ENCODE measurements at regions not wholly inside any gene's neighbourhood (a gene's known extent, or its start where the extent isn't known, plus 50 kb on each side); places are given as distances from the start of the nearest gene placed in this dataset.
A peak's percentile ranks its signal among the peaks of the same experiment; 100 is the strongest.

DNA sequence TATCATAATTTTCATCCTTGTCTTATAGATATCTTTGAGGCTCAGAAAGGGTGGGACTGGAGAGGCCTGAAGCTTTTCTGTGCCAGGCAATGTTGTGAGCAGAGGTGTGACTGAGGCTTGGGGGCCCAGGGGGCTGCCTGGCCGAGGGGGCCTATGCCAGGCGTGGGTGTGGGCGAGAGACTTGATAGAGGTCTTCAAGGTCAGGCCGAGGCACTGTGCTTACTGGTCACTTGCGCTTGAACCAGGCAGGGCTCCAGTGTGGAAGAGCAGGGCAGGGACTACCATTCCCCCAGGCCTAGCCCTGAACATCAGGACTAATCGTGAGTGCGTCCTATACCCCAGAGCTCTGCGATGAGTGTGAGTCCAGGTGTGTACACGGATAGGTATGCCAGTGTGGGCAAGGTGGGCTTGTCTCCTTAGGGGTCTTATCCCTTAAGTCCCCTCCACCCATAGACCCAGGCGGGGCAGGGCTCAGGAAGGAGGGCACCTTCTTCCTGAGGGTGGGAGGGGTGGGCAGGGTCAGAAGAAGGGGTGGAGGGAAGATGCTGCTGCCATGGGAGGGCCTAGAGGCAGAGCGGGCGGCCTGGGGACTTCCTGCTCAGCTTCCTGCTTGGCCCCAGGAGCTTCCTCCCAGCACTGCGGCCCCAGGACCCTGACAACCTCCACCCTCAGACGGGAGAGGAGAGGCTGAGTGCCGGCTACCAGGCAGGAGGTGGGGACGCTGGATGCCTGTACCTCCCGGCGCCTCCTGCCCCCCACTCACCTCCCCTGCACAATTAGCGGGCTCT is 84.7 kb downstream of the LINGO1 start:
- H3K4me1 Mint-ChIP-seq (ENCODE audit: low read depth), result peaks cover under 1% of the 10 kb centered on the region
- DNase-seq (ENCODE audit: low spot score), result no peak
- peaks cover 12% of the 10 kb centered on the region for H3K27me3 Mint-ChIP-seq (ENCODE audit: insufficient read depth)
- intact Hi-C loops (cut with micrococcal nuclease), result no loop called here
- no peak overlapping the region for H3K27ac Mint-ChIP-seq
- no peaks in the 10 kb centered on the region for H3K9me3 Mint-ChIP-seq
- H3K4me3 Mint-ChIP-seq, result no peak overlapping the region
- no peaks in the 10 kb centered on the region for H3K36me3 Mint-ChIP-seq (ENCODE audit: low read depth)

DNA sequence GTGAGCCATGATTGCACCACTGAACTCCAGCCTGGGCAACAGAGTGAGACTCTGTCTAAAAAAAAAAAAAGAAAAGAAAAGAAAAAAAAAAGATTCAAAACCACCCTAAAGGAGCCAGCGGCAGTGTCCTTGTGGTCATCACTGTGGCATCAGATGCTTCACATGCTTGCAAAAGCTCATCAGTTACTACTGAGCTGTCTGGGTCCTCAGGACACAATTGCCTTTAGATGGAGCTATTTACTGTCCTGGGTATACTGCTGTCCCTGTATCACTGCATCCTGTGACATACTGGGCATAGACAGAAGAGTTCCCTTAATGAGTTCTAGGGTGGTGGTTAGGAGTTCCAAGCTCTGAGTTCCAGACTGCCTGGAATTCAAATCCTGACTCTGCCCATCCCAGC is 85.8 kb downstream of the LINGO1 start:
- DNase-seq (ENCODE audit: low spot score), result no peak
- intact Hi-C loops (cut with micrococcal nuclease), result no loop called here
- no peaks in the 10 kb centered on the region for H3K36me3 Mint-ChIP-seq (ENCODE audit: low read depth)
- H3K27ac Mint-ChIP-seq, result no peak overlapping the region
- no peaks in the 10 kb centered on the region for H3K9me3 Mint-ChIP-seq
- H3K4me3 Mint-ChIP-seq, result no peak overlapping the region
- peaks cover 8% of the 10 kb centered on the region for H3K4me1 Mint-ChIP-seq (ENCODE audit: low read depth)
- peaks cover 12% of the 10 kb centered on the region for H3K27me3 Mint-ChIP-seq (ENCODE audit: insufficient read depth)

DNA sequence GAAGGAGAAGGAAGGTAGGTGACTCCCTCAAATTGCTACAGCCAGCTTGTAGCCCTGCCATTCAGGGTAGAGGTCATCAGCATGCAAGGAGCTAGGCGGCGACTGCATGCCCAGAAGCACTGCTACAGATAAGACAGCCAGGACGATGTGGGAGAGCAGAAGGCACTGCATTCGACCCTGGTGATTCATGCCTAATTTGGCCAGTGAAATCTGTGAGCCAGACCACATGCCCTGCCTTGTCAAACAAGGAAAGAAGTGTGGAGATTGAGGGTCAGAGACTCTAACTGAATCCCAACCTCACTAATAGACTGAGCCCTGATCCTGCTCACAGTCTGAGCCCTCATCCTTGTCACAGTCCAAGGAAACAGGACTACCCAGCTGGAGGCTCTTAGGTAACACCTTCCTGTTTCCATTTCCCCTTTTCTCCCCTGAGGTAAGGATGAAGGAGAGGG is 86.6 kb downstream of the LINGO1 start:
- Mint-ChIP-seq H3K36me3 (ENCODE audit: low read depth) (no peaks in the 10 kb centered on the region), H3K4me3 (no peak overlapping the region), H3K27me3 (ENCODE audit: insufficient read depth) (peaks cover 12% of the 10 kb centered on the region), H3K4me1 (ENCODE audit: low read depth) (peaks cover 8% of the 10 kb centered on the region), H3K9me3 (no peaks in the 10 kb centered on the region), H3K27ac (no peak overlapping the region)
- no peak for DNase-seq (ENCODE audit: low spot score)
- intact Hi-C loops (cut with micrococcal nuclease), result no loop called here

DNA sequence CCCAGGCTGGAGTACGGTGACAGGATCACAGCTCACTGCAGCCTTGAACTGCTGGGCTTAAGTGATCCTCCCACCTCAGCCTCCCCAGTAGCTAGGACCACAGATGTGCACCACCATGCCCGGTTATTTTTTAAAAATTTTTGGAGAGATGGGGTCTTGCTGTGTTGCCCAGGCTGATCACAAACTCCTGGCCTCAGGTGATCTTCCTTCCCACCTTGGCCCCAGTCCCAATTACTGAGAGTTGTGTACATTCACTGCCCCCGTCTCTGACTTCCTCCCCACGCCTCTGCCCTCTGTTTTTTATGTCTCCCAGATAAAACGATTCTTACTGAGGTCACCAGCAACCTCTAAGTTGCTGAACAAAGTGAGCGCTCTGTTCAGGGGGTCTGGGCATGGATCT is 87.7 kb downstream of the LINGO1 start:
- intact Hi-C loops (cut with micrococcal nuclease), result no loop called here
- Mint-ChIP-seq H3K36me3 (ENCODE audit: low read depth) (no peaks in the 10 kb centered on the region), H3K4me1 (ENCODE audit: low read depth) (peaks cover 8% of the 10 kb centered on the region), H3K9me3 (no peaks in the 10 kb centered on the region), H3K27me3 (ENCODE audit: insufficient read depth) (peaks cover 15% of the 10 kb centered on the region), H3K27ac (no peak overlapping the region), H3K4me3 (no peak overlapping the region)
- no peak for DNase-seq (ENCODE audit: low spot score)

DNA sequence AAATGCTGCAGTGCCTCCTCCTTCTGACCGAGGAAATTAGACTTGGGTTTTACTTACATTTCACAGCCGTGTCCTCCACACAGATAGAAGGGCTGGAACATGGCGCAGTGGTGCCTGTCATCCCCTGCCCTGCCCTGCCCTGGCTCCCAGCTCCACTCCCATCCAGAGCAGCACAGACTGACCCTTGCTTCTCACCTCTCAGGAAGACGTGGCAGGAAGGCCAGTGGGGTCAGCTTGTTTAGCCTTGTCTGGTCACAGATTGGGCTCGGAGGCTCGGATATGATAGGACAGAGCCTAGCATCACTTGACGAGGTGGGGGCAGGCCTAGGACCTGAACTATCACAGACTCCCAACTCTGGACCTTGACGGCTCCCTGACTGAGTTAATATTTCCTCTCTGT is 88.5 kb downstream of the LINGO1 start:
- no peak overlapping the region for H3K4me3 Mint-ChIP-seq
- no peak for DNase-seq (ENCODE audit: low spot score)
- H3K27me3 Mint-ChIP-seq (ENCODE audit: insufficient read depth), result peaks cover 15% of the 10 kb centered on the region
- H3K36me3 Mint-ChIP-seq (ENCODE audit: low read depth), result no peaks in the 10 kb centered on the region
- no peak overlapping the region for H3K27ac Mint-ChIP-seq
- intact Hi-C loops (cut with micrococcal nuclease), result no loop called here
- peaks cover 8% of the 10 kb centered on the region for H3K4me1 Mint-ChIP-seq (ENCODE audit: low read depth)
- no peaks in the 10 kb centered on the region for H3K9me3 Mint-ChIP-seq

DNA sequence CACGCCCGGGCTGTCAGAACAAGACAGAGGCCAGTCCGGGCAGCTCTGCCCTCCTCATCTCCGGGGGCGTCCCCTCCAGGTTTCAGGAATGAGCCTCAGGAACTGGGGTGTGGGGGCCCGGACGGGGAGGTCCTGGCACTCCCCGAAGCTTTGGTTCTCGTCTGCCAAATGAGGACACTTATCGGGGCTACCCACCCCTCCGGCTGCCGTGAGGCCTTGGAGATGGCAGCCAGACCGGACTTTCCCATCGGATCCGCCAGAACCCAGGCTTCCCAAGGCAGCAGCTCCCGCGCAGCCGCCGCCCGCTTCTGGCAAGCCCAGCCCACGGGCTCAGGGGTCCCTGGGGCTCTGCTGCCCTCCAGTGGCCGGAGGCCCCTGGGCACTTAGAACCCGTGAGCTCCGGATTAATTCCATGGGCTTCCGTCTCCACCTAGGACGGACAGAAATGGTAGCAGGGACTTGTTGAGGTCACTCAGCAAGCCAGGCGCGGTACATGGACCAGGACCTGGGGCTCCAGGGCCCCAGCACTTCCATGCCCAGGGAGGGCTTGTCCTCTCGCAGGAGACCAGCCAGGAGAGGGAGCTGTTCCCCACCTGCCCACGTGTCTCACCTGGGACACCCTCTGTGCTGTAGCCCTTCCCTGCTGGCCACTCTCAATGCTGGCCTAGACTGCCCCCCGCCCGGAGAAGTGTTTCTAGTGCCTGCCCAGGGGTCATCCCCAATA is 89.4 kb downstream of the LINGO1 start:
- peak; percentile 64 for DNase-seq (ENCODE audit: low spot score)
- H3K27ac Mint-ChIP-seq, result no peak overlapping the region
- intact Hi-C loops (cut with micrococcal nuclease), result loop anchor here (1.0 kb wide), 4 partner anchors 357 to 569 kb away; no protein-coding TSS in a partner anchor

DNA sequence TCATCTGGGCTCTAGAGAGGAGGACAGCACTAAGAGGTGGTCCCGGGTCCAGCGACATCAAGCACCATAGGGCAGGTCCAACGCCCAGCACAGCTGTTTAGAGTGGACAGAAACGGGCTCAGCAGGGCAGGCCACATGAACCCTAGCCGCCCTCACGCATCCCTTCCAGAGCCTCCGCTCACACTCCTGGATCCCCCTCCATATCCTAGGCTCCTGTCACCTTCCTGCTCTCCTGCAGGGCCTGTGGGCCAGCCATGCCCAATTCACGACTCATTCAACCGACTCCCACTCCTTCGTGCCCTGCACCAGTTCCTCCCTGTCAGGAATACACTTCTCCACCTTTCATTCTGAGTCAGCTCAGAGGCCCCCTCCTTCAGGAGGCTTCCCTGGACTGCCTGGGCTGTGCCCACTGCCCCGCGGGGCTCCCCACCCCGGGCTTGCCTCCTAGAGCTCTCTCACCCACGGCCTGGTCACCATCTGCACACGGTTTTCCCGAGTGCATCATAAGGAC is 90.2 kb downstream of the LINGO1 start:
- peak overlapping the region; percentile 76 for H3K4me3 Mint-ChIP-seq
- no peaks in the 10 kb centered on the region for H3K9me3 Mint-ChIP-seq
- DNase-seq (ENCODE audit: low spot score), result no peak
- H3K36me3 Mint-ChIP-seq (ENCODE audit: low read depth), result no peaks in the 10 kb centered on the region
- peaks cover 15% of the 10 kb centered on the region for H3K27me3 Mint-ChIP-seq (ENCODE audit: insufficient read depth)
- H3K4me1 Mint-ChIP-seq (ENCODE audit: low read depth), result peaks cover 8% of the 10 kb centered on the region
- no peak overlapping the region for H3K27ac Mint-ChIP-seq
- intact Hi-C loops (cut with micrococcal nuclease), result loop anchor here (1.0 kb wide), 4 partner anchors 356 to 568 kb away; no protein-coding TSS in a partner anchor

More for the DNA sequence above, 89.4 kb downstream of the LINGO1 start:
- Mint-ChIP-seq H3K4me1 (ENCODE audit: low read depth) (peaks cover 8% of the 10 kb centered on the region), H3K9me3 (no peaks in the 10 kb centered on the region), H3K27me3 (ENCODE audit: insufficient read depth) (peaks cover 15% of the 10 kb centered on the region), H3K4me3 (peak overlapping the region; percentile 76), H3K36me3 (ENCODE audit: low read depth) (no peaks in the 10 kb centered on the region)

DNA sequence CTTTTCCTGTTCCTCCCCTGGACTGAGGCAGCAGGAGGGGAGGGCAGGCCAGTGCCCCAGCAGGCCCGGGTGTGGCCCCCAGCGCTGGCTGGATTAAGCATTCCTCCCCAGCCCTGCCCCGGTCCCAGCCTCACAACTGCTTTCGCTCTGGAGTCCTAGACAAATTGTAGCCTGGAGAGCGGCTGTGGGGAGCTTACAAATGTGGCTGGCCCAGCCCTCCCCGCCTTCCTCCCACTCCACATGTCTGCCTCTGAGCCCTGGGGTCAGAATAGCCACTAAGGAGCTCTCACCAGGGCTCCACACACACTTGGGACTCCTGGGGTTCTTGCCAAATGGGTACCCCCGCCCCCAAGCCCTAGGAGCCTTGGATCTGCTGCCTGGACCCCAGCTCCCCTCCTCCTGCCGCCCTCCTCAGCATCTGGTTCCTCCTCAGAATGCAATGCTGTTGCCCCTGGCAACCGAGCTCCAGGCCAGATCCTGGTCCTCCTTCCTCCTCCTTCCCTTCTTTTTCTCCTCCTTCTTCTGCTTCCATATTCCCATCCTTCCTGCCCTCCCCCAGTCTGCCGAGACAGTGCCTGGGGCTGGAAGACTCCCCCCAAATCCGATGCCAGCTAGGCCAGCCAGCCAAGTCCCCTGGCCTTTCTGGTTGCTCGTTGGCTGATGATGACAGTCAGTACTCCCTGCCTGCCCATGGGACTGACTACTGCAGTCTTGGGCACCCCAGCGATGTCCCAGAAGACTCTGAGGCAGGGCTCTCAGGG is 91.1 kb downstream of the LINGO1 start:
- DNase-seq (ENCODE audit: low spot score), result no peak
- Mint-ChIP-seq H3K36me3 (ENCODE audit: low read depth) (no peaks in the 10 kb centered on the region), H3K4me1 (ENCODE audit: low read depth) (peaks cover 8% of the 10 kb centered on the region), H3K9me3 (no peaks in the 10 kb centered on the region), H3K27ac (no peak overlapping the region), H3K4me3 (no peak overlapping the region), H3K27me3 (ENCODE audit: insufficient read depth) (peaks cover 17% of the 10 kb centered on the region)
- intact Hi-C loops (cut with micrococcal nuclease), result no loop called here

DNA sequence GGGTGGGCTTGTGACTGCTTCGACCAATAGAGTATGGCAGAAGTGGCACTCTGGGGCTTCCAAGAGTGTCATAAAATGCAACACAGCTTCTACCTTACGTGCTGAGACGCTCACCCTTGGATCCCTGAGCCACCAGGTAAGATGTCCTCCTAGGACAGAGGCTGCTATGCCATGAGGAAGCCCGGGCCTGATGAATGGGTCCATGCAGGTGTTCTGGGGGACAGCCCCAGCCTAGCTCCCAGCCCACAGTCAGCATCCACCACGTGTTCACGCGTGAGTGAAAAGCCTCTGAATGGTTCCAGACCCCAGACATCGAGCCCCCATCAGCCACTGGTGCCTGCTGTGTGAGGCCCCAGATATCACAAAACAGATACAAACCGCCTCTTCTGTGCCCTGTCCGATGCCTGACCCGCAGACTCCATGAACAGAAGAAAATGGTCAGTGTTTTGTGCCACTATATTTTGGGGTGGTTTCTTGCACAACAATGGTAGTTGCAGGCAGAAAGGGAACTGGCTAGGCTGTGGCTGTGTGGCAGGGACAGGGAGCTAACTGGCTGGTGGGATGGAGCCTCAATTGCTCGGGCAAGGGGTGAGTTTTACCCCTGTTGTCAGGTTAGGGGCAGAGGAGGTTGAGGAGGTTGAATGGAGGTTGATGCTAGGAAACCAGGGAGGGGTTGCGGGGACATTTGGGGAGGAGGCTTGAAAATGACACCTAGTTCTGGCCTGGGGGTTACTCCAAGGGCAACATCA is 92.2 kb downstream of the LINGO1 start:
- Mint-ChIP-seq H3K4me1 (ENCODE audit: low read depth) (peaks cover 8% of the 10 kb centered on the region), H3K27ac (no peak overlapping the region), H3K36me3 (ENCODE audit: low read depth) (no peaks in the 10 kb centered on the region), H3K4me3 (no peak overlapping the region), H3K9me3 (no peaks in the 10 kb centered on the region), H3K27me3 (ENCODE audit: insufficient read depth) (peaks cover 19% of the 10 kb centered on the region)
- intact Hi-C loops (cut with micrococcal nuclease), result no loop called here
- no peak for DNase-seq (ENCODE audit: low spot score)

DNA sequence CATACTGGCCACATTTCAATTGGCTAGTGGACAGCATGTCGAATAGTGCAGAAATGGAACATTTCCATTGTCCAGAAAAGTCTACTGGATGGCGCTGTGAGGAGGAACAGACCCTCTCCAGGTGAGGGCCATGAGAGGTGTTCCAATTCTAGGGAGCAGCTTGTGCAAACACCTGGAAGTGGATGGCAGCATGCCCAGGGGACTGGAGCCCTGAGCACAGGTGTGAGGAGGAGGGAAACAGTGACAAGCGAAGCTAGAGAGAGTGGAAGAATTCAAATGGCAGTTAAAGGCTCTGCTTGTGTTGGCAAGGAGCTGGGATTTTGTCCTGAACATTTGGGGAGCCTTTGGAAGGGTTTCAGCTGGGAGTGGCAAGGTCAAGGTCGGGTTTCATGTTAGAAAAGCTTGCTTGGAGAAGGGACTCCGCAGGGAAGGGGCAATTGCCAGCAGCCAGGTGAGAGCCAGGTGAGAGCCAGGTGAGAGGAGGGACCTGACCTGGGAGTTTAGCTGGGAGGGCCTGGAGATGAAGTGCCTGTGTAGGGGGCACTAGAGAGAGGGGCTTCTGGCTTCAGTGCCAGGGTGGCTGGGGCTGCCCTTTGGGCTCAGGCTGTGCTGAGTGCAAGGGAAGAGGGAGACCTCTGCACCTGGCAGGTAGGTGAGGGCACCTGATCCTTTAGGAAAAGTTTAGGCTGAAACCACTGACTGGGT is 93.8 kb downstream of the LINGO1 start:
- H3K27me3 Mint-ChIP-seq (ENCODE audit: insufficient read depth), result peaks cover 10% of the 10 kb centered on the region
- intact Hi-C loops (cut with micrococcal nuclease), result no loop called here
- H3K36me3 Mint-ChIP-seq (ENCODE audit: low read depth), result no peaks in the 10 kb centered on the region
- H3K4me1 Mint-ChIP-seq (ENCODE audit: low read depth), result peaks cover 8% of the 10 kb centered on the region
- no peak overlapping the region for H3K4me3 Mint-ChIP-seq
- H3K27ac Mint-ChIP-seq, result no peak overlapping the region
- no peak for DNase-seq (ENCODE audit: low spot score)
- no peaks in the 10 kb centered on the region for H3K9me3 Mint-ChIP-seq

DNA sequence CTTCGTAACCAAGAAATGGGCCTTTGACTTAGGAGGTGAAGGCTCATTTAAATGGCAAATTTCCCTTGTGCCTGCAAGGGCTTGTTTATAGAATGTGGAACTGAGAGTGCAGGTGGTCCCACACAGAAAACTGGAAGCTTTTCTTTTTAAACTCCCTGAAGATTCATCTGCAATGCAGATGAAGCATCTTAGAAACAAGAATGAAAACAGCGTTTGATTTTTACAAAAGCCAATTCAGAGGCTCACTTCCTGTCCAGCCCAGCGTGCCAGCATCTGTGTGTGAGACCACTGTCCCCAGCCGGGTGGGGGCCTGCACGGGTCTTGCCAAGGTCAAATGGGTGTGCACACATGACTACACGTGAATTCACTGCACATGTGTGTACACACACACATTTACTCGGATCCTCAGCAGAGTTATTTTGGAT is 94.7 kb downstream of the LINGO1 start:
- intact Hi-C loops (cut with micrococcal nuclease), result no loop called here
- Mint-ChIP-seq H3K9me3 (no peaks in the 10 kb centered on the region), H3K4me1 (ENCODE audit: low read depth) (peaks cover 8% of the 10 kb centered on the region), H3K27me3 (ENCODE audit: insufficient read depth) (peaks cover 9% of the 10 kb centered on the region), H3K27ac (no peak overlapping the region), H3K4me3 (no peak overlapping the region), H3K36me3 (ENCODE audit: low read depth) (no peaks in the 10 kb centered on the region)
- DNase-seq (ENCODE audit: low spot score), result no peak

DNA sequence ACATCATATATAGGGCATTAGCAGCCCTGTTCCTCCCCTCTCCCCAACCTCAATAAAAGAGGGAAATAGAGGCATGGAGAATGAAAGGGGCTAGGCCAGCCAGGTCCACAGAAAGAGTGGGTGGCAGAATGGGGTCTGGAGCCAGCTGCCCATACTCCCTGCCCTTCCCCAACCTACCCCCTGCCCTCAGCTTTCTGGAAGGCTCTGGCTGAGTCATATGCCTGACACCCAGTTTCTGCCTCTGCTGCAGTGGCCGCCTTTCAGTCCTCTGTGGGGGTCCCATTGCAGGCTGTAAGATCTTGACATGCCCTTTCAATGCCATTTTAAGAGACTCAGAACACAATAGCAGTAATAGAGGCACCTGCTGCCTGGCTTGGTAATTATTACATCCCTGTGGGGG is 95.7 kb downstream of the LINGO1 start:
- intact Hi-C loops (cut with micrococcal nuclease), result no loop called here
- no peaks in the 10 kb centered on the region for H3K36me3 Mint-ChIP-seq (ENCODE audit: low read depth)
- H3K4me1 Mint-ChIP-seq (ENCODE audit: low read depth), result no peaks in the 10 kb centered on the region
- H3K27me3 Mint-ChIP-seq (ENCODE audit: insufficient read depth), result peaks cover 11% of the 10 kb centered on the region
- no peak overlapping the region for H3K4me3 Mint-ChIP-seq
- no peak for DNase-seq (ENCODE audit: low spot score)
- H3K27ac Mint-ChIP-seq, result no peak overlapping the region
- no peaks in the 10 kb centered on the region for H3K9me3 Mint-ChIP-seq
